Iris pigment epithelial cell (primary cell): ENCODE measurements at regions not wholly inside any gene's neighbourhood (a gene's known extent, or its start where the extent isn't known, plus 50 kb on each side); places are given as distances from the start of the nearest gene placed in this dataset.
"Not testable (repeated sequence)": the region's sequence is repeated elsewhere in the genome, so short reads cannot be mapped to it uniquely, and the experiment has no call there.

Experiments used
- DNase-seq: peaks from one replicate; pipeline ENCODE4 v3.0.0-alpha.2; 2011; ENCODE audit warnings: low read depth

DNA sequence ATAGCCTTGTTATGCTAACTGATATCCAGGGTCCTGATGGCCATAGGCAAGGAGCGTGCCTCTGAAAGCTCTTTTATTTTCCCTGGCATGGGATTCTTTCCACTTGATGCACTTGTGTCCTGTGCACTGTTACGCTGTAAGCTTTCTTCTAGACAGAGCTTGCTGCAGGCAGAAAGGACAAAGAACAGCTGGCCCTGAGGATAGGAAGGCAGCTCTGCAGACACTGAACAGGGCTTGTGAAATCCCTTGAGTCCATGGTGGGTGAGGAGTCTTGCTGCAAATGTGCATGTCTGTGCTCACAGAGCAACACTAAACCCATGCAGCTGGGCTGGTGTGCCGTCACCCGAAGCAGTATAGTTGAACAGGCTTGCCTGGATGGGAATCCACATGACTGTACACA, 126.6 kb downstream of the AKAP11 start:
- no peak for DNase-seq

- DNase-seq = no peak
These were observed 128.4 kb downstream of the AKAP11 start for GRCh38 chr13:42400188-42400833.

DNA sequence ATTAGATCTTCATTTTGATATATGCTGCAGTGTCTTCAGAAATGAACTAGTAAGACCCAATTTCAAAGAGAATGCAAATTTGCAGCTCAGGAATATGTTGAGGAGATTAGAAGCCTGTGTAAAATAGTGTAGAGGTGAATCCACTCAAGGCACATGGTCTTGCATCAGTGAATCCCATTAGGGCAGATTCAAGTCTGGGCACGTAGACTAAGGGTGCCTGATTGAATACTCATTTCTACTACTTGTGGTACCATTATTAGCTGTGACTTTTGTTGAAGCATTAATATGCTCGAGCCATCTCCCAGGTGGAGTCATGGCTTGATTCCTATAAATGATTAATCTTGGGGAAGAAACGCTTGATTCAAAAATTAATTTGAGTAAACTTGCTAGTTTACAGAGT, 129.4 kb downstream of the AKAP11 start:
- DNase-seq = no peak

DNA sequence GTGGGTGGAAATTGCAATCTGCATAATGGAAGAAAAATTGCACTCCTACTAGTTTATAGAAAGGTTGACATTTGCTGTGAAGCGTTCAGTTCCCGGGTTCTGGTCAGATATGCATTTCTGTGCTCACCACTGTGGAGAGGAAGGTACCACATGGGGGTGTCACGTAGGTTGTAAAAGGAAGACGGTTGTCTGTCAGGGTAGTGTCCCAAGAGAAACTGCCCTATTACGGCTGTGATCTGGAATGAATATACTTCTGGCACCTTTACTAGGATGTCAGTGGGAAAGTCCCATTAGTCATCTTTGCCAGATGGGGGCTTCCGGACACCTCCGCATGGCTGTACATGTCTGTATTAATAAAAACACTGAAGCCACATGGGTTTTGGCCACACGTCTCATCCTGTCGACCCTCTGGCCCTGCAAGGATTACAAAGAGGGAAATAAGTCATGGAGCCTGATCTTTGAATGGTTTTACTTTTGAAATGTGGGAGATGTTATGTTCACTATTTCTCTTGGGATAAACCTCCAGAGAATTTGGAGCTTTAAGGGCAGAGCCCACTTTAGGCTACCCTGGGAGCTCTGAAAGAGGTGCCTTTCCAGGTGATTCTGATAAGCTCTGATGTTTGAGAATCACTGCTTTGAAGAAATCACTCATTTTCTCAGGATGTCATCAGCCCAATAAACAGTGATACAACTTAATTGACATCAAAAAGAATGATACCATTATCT, 133.9 kb downstream of the AKAP11 start:
- peak; percentile 79 for DNase-seq

DNA sequence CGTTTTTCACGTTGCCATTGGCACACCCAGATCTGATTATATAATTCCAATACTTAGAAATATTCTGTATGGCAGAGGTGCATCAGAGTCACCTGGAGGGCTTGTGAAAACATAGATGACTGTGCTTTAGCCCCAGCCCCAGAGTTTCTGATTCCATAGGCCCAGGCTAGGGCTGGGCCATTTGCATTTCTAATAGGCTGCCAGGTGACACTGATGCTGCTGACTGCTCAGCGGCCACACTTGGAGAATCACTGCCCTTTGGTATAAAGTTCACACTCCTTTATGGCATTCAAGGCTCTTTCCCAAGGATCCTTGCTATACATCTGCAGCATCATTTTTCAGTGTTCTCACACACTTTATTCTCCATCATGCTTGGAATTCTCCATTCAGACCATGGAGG, 137.1 kb downstream of the AKAP11 start:
- no peak for DNase-seq

- no peak for DNase-seq
These were observed 137.6 kb downstream of the AKAP11 start for GRCh38 chr13:42409551-42409950.

GRCh38 chr13:42412812-42413483, 141.0 kb downstream of the AKAP11 start:
- DNase-seq = no peak

GRCh38 chr13:42413484-42413815, 141.5 kb downstream of the AKAP11 start:
- DNase-seq = no peak

DNA sequence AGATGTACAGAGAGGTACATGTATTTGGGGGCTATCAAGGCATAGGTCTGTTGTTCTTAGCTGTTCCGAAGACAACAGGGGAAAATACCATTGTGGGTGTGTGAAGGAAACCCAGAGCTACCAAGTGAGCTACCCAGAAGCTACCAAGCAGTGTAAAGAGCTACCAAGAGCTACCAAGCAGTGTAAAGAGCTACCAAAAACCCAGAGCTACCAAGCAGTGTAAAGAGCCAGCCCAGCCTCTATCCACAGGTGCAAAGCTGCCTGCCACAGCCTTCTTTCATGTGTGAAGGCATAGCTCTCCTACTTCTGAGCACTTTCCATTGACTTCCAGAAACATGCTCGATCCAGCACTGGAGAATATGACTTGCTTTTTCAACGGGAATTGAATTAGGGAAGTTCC, 145.7 kb downstream of the AKAP11 start:
- no peak for DNase-seq

DNA sequence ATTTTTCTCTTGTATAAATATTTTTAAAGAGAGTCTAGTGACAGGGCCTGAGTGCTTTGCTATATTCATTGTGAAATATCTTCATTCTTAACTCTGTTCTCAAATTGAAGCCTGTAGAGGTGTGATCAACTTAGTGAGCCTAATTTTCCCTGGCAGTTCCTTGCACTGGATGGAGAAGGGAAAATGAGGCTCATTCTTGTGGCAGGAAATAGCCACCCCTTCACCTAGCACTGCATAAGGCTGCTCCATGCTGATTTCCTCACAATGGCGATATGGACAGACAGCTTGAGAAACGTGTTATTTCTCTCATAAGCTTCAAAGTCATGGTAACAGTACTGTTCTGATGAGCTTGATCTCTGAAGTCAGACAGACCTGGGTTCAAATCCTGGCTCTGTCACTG, 146.2 kb downstream of the AKAP11 start:
- no peak for DNase-seq

DNA sequence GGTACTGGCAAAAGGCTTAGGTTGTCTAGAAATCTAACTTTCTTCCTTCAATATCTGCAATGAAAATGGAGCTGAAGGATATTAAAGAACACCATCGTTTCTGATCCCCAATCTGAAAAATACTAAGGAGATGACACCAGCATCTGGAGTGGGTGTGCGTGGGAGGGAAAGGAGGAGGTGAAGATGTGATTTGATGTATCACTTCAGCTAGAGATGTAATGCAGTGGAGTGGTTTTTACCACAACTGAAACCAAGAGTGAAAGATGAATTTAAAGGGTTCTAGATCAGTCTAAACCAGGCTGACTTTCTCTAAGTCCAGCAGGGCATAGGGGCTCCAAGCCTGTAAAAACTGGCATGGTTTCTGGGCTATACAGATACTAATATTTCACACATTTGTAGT, 148.4 kb downstream of the AKAP11 start:
- no peak for DNase-seq

DNA sequence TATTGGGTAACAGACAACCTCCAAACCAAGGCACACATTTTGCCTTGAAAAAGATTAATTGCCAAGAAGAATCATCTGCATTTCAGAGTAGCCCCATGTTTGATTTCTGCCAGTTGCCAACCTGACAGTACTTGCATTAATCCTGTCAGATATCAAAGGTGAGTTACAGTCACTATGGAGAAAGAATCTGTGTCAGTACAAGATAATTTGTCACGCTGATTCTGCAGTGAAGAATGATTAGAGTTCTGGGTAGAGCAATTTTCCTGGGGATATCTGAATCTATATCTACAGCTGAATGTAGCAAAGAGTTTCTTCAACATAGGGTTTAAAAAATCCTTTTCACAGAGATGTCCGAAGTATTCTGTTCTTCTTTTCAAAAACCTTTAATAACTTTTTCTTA, 150.7 kb downstream of the AKAP11 start:
- DNase-seq = no peak

DNA sequence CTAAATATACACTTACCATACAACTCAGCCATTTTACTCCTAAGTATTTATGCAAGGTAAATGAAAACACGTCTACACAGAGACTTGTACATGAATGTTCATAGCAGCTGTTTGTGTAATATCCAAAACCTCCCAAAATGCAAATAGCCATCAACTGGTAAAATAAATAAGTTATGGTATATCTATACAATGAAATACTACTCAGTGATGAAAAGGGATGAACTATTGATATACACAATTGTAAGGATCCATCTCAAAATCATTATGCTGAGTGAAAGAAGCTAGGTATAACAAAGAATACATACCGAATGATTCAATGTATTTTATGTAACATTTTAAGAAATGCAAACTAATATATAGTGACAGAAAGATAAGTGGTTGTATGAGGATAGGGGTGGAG, 149.8 kb upstream of the TNFSF11 start:
- DNase-seq = no peak

DNA sequence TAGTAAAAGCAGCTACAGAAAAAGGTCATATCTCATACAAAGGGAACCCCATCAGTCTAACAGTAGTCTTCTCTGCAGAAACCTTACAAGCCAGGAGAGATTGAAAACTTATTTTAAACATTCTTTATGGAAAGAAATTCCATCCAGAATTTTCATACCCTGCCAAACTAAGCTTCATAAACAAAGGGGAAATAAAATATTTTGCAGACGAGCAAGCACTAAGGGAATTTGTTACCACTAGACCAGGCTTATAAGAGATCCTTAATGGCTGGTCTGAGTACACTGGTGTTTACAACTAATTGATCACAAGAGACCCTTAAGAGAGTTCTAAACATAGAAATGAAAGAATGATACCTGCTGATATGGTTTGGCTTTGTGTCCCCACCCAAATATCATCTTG, 128.6 kb upstream of the TNFSF11 start:
- no peak for DNase-seq

- not testable (repeated sequence) for DNase-seq
These were observed 127.4 kb upstream of the TNFSF11 start for GRCh38 chr13:42446597-42446996.

DNA sequence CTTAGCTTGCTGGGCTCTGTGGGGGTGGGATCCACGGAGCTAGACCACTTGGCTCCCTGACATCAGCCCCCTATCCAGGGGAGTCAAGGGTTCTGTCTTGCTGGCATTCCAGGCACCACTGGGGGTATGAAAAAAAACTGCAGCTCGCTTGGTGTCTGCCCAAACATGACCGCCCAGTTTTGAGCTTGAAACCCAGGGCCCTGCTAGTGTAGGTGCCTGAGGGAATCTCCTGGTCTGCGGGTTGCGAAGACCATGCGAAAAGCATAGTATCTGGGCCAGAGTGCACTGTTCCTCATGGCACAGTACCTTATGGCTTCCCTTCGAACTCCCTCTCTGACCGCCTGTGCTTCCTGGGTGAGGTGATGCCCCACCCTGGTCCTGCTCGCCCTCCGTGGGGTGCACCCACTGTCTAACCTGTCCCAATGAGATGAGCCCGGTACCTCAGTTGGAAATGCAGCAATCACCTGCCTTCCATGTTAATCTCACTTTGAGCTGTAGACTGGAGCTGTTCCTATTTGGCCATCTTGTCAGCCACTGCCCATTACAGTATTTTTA, 120.8 kb upstream of the TNFSF11 start:
- DNase-seq = no peak

DNA sequence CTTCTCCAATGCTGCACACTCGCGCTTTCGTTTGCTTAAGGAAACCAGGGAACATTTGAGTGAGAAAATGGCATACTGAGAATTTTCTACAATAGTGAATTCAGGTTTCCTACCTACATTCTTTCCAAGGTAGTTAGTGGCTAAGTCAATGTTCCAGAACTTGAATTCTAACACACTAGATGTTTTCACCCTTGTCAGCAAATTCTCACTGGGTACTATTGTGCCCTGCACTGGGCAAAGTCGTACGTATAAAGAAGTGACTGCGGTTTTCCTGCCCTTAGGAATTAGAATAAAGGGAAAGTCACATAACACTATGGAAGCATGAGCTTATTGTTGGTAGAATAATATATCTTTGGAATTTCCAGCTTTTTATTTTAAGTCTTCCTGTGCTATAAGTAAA, 119.2 kb upstream of the TNFSF11 start:
- no peak for DNase-seq

DNA sequence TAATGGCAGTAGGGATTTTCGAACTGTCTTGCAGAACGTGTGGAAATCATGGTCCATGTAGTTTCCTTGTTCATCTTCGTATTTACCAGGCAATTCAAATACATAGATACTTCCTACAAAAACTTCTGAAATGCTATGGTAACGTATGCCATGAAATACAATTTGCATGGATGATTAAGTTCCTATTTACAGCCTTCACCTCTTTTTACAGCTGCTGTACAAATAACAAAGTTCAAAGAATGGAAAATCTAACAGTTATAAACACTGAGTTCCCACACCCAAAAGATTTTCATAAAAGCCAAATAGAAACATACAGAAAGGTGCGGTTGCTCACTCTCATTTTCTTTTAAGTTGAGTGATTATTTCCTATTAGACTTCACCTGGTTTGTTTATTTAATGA, 115.8 kb upstream of the TNFSF11 start:
- no peak for DNase-seq

GRCh38 chr13:42466123-42466522, 107.8 kb upstream of the TNFSF11 start:
- DNase-seq = no peak

DNA sequence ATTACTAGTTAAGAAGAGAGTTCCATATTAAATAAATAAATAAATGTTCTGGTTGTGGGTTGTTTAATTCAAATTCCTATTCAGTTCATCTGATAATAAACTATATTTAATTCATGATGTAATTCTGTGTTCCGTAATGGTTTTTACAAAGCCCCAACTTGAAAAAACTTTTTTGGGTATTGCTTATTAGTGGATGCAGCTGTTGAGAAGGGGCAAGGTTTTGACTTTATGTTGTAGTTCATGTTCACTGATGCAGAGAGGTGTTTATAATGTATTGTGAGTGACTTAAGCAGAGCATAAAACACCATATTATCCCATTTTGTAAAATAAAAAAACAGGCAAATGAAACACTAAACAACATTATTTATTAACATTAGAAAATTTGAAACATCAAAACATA, 107.3 kb upstream of the TNFSF11 start:
- DNase-seq = no peak

DNA sequence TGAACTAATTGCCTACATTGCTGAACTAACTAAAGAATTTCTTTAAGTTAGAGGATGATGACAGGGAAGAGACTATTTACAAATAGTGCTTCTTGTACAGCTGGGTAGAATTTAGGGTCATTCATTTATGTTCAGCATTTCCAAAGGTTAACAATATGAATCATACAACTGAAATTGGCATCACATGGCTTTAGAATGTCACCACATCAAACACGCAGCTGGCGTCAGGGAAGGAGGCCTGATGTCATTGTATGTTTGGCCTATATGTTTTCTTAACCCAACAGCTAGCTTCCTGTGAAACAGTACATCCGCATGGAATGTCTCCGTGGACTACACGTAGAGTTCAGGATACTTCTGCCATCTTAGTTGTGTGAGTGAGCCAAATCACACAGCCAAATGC, 99.0 kb upstream of the TNFSF11 start:
- peak; percentile 92 for DNase-seq

DNA sequence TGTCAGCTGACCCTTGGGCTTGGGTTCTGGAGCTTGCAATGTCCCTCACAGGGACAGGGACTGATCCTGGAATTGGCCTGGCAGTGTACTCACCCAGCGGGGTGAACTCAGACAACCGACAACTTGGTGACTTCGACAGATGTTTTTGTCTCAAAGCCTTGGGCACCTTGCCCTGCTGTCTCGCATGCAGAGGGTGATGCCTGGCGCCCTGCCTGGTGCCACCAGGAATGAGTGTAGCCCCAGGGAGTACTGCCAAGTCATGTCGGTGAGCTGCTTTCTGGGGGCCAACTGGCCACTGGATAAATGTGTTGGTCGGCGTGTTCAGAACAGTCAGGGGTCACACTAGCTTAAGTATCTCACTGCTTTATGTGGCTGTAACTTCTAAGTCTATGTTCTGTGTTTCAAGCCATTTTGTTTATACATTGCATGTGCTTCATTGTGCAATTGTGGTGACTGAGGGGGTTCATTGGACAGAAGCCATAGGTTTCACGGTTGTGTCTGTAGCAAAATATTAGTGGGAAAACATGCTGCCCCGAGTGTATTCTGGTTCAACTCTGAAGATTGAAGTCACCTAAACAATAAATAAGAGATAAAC, 96.3 kb upstream of the TNFSF11 start:
- DNase-seq = peak; percentile 85
